ENCODE measurements at regions not wholly inside any gene's neighbourhood (a gene's known extent, or its start where the extent isn't known, plus 50 kb on each side); places are given as distances from the start of the nearest gene placed in this dataset.

GRCh38 chr3:107970993-107971580 lies 119.7 kb downstream of the CD47 start:
- TF ChIP-seq POLR2A (IDR thresholded peaks at IDR 0.05), result no peak
- TF ChIP-seq CTCF (IDR thresholded peaks at IDR 0.05), result no peak

All from uterus (tissue), 2 donors.